Stimulated activated CD8-positive, alpha-beta memory T cell treated with anti-CD3 and anti-CD28 coated beads, Interleukin-7, amount 100 ng/mL, for 48 hours (primary cell): ENCODE measurements at regions not wholly inside any gene's neighbourhood (a gene's known extent, or its start where the extent isn't known, plus 50 kb on each side); places are given as distances from the start of the nearest gene placed in this dataset.
"Not testable (repeated sequence)": the region's sequence is repeated elsewhere in the genome, so short reads cannot be mapped to it uniquely, and the experiment has no call there.

ENCODE experiments used
- DNase-seq, 2 donors: peaks; one replicate each; pipeline ENCODE4 v3.0.0-alpha.2; 2020; ENCODE audit warnings: low read depth in 1 of 2; ENCODE audit errors: extremely low read depth in 1 of 2

DNA sequence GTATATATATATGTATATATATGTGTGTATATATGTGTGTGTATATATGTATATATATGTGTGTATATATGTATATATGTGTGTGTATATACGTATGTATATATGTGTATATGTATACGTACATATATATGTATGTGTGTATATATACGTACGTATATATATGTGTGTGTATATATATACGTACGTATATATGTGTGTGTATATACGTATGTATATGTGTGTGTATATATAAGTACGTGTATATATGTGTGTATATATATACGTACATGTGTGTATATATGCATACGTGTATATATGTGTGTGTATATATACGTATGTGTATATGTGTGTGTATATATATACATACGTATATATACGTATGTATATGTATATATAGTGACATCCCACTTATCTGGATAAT is 154.4 kb downstream of the CDRT15L2 start:
- no peak for DNase-seq

DNA sequence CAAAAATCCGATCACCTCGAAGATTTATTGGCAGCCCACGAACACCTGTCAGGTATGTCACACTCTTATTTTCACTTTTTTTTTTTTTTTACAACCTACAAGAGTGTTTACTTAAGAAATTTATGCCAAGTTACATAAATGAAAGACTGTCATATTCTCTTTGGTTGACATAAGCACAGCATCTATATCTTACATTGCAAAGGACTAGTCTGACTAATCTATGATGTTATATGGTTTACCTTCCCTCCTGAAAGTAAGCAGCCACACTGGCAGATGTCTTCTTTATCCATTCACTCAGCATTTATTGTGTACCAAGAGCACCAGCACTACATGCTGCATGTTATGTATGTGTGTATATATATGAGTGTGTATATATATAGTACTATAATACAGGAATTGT is 156.3 kb downstream of the CDRT15L2 start:
- DNase-seq: no peak

DNA sequence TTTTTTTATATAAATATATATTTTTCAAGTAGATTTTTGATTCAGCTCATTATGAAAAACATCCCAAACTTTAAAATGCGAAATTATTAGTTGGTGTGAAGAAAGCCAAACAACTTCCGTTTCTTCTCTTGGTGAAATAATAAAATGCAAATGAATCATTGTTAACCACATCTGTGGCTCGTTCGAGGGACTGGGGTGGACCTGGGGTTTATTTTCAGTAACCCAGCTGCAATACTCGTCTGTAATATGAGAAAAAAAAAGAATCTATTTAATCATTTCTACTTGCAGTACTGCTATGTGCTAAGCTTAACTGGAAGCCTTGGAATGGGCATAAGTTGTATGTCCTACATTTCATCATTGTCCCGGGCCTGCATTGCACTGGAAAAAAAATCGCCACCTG is 158.1 kb downstream of the CDRT15L2 start:
- DNase-seq: not testable (repeated sequence)

DNA sequence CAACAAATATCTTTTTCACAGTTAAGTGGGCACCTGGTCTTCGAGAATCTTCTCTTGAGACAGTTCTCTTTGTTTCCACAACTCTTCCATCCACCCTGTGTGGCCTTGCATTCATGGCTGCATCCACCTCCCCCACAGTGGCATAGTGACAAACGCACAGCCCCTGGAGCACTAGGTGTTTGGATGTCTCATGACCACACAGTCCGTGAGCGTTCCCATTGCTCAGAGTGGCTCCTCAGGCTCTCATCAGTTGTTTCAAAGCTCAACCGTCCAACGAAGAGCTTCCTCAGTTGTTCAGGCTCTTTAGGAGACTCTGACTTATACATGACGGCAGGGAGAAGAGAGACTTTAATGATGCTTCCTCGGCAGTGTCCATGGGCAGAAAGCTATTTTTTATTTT is 191.6 kb downstream of the CDRT15L2 start:
- DNase-seq: no peak

DNA sequence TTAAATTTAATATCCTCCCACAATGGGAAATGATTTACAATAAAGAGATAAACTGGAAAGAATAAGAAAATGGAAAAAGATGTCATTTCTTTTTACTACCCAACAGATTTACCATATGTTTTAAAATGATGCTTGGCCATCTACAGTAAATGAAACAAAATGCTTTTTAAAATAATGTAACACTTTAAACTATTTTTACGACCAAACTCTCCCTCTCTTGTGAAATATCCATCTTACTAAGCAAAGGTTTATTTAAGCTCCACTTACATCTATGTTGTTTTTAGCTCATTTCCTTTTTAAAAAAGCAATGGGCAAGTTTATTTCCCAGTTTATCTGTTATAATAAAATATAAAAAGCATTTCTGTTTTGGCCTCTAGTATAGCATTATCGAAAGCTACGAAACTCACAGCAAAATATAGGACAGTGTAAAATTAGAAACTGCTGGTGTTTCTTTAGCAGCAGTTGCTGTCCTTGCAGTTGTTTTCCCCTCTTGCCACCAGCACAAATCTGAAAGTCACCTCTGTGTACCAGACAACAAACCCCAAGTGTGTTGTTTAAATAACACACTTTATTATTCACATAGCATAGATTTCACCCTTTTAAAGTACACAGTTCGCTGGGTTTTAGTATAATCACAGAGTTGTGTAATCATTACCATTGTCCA is 195.1 kb downstream of the CDRT15L2 start:
- no peak for DNase-seq

DNA sequence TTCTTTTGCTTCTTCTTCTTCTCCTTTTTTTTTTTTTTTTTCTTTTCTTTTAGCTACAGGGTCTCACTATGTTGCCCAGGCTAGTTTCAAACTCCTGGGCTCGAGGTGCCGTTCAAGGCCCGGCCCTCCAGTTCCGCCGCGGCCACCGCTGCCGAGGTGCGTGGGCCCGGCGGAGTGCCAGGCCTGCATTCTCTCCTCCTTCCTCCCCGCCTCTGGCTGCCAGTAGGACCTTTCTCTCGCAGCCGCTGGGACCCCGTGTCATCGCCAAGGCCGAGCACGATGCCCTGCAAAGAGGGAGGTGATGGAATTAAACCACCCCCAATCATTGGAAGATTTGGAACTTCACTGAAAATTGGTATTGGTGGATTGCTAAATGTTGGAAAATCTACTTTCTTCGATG is 195.8 kb downstream of the CDRT15L2 start:
- DNase-seq: no peak

DNA sequence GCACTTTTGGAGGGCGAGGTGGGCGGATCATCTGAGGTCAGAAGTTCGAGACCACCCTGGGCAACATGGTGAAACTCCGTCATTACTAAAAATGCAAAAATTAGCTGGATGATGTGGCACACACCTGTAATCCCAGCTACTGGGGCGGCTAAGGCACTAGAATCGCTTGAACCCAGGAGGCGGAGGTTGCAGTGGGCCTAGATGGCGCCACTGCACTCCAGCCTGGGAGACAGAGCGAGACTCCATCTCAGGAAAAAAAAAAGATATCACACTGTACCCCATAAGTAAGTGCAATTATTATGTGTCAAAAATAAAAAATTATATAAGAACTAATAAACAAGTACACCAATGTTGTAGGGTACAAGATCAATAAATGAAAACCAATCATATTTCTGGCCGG is 200.0 kb downstream of the CDRT15L2 start:
- DNase-seq: no peak

DNA sequence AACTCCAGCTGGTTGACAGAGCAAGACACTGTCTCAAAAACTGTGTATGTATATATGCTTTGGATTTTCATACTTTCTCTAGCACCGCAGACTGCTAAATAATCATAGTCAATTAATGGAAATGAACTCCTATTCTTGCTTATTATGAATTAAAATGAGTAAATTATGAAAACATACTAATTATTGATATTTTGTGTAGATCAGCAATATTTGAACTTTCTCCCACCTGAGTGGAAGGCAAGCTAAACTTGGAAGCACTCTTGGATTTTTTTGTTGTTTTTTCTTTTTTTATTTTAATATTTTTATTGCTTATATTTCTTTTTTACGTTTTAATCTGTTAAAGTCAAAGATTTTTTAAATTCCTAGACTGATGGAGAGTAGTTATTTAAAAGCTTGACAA is 201.7 kb downstream of the CDRT15L2 start:
- DNase-seq: no peak

DNA sequence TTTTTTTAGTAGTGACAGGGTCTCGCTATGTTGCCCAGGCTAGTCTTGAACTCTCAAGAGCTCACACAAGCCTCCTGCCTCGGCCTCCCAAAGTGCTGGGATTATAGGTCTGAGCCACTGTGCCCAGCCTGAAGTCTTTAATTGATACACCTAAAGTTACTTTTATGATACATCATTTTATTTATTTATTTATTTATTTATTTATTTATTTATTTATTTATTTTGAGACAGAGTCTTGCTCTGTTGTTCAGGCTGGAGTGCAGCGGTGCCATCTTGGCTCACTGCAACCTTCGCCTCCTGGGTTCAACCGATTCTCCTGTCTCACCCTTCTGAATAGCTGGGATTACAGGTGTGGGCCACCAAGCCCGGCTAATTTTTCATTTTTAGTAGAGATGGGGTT is 202.3 kb downstream of the CDRT15L2 start:
- not testable (repeated sequence) for DNase-seq

DNA sequence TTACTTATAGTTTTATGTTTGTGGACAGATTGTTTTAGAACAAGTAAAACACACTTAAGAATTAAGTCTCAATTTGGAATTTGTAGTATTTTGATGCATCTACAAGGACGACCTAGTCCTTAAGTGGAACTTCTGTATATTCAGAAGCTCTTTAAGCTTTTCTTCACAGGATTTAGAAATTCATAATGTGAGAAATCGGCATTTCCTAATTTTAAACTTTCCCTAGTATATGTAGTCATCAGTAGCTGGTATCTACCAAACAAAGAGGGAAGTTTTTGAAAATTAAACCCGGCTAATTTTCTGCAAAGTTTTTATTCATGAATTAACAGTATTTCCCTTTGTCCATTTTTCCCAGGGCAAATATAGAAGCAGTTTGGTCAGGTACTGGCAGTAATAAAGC is 203.6 kb downstream of the CDRT15L2 start:
- no peak for DNase-seq

DNA sequence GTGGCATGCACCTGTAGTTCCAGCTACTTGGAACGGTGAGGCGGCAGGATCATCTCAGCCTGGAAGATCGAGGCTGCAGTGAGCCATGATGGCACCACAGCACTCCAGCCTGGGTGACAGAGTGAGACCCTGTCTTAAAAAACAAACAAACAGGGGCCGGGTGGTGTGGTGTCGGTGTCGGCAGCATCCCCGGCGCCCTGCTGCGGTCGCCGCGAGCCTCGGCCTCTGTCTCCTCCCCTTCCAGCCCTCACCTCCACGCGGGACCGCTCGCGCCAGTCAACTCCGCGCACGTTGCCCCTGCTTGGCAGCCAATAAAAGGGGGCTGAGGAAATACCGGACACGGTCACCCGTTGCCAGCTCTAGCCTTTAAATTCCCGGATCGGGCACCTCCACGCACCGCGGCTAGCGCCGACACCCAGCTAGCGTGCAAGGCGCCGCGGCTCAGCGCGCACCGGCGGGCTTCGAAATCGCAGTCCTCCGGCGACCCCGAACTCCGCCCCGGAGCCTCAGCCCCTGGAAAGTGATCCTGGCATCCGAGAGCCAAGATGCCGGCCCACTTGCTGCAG is 204.7 kb downstream of the CDRT15L2 start:
- no peak for DNase-seq

DNA sequence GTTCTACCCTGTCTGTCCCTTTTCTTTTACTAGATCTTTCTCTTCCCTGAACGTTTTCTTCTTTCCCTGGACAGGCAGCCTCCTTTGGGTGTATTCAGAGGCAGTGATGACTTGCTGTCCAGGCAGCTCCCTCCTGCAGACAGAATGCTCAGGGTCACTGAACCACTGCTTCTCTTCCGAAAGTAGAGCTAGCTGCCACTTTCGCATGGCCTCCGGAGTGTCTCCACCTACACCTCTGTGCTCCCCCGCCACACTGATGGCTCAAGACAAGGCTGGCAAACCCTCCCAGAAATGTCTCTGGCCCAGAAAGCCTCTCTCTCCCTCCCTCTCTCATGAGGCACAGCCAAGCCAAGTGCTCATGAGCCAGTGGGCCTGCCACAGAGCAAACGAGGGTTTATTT is 207.8 kb downstream of the CDRT15L2 start:
- DNase-seq: no peak

DNA sequence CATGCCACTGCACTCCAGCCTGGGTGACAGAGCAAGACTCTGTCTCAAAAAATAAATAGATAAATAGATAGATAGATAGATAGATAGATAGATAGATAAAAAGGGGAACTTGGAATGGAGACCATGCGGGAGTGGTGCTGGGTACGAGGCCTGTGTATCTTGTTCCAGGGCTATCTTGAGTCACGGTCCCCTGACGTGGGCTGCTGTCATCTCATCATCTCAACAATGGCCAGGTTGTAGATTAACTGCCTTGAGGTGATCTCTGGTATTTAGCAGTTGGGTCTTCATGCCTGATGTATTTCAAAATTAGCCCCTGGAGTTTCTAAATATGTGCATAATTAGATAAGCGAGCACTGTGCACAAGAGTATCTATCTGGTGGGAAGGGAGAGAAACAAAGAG is 212.1 kb downstream of the CDRT15L2 start:
- DNase-seq: no peak

DNA sequence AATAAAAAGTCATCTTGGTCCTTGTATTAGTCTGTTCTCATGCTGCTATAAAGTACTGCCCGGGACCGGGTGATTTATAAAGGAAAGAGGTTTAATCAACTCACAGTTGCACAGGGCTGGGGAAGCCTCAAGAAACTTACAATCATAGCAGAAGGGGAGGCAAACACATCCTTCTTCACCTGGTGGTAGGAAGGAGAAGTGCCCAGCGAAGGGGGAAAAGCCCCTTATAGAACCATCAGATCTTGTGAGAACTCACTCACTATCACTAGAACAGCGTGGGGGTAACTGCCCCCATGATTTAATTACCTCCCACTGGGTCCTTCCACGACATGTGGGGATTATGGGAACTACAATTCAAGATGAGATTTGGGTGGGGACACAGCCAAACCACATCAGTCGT is 215.0 kb downstream of the CDRT15L2 start:
- DNase-seq: not testable (repeated sequence)

DNA sequence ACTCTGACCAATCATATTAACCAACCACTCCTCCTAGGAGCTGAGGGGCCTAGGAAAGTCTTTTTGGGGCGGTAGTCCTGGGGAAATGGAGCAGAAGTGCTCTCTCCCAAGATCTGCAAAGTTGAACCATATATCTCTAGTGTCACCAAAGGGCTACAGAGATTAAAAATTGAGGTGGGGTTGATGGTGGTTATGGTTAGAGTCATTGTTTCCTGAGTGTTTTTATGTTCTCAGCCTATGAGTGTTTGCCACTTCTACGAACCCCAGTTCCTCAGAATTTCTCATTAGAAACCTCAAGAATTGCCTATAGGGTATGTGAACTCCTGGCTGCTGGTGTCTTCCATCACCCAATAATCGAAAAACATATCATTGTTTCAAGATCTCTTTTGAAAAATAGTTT is 217.8 kb downstream of the CDRT15L2 start:
- no peak for DNase-seq

DNA sequence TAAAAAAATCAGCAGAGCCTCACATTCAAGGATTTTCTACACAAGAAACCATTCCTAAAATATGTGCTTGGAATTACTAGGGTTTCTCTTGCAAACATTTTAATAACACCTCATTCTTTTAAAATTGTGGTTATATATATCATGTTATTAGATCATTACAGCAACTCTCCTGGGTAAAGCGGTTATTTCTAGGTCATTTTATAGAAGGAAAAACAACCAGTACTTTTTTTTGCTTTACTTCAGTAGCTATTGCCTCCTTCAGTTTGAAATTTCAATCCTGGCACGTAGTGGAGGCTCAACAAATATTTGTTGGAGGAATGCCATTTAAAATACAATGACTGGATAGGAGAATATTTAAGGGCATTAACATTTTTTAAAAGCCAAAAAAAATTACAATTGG is 220.6 kb downstream of the CDRT15L2 start:
- no peak for DNase-seq

DNA sequence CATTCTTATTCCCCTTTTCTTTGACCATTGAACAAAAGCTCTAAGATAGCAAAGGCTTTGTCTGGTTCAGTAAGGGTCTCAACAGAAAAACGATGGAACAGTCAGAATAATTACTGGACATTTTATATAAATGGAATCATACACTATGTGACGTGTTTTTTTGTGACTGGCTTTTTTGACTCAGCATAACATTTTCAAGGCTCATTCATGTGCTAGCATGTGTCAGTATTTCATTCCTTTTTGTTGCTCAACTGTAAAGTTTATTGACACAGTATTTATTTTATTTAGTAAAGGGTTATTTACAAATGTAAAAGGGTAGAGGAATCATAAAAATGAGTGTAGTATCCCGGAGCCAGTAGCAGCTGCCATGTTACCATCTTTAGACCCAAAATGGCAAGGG is 226.2 kb downstream of the CDRT15L2 start:
- no peak for DNase-seq

DNA sequence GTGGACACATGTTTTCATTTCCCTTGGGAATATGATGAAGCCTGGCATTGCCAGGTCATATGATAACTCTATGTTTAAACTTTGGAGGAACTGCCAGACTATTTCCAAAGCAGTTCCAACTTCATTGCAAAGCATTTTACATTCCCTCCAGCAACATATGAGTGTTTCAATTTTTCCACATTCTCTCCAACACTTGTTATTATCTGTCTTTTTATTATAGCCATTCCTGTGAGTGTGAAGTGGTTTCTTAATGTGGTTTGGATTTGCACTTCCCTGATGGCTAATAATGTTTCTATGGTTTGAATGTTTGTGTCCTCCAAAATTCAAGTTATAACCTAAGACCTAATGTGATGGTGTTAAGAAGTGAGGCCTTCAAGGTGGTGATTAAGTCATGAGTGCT is 228.0 kb downstream of the CDRT15L2 start:
- DNase-seq: not testable (repeated sequence)

DNA sequence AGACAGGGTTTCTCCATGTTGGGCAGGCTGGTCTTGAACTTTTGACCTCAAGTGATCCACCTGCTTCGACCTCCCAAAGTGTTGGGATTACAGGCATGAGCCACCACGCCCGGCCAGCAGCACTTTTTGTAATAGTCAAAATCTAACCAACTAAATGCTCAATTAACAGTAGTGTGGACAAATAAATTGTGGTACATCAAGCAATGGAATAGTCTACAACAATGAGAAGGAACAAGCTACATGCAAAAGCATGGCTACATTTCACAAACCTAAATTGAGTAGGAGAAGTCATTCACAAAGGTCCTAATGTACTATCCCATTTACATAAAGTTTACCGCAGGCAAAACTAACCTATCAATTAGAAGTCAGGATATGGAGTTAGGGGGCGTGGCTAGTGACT is 227.4 kb downstream of the USP22 start:
- DNase-seq: not testable (repeated sequence)

DNA sequence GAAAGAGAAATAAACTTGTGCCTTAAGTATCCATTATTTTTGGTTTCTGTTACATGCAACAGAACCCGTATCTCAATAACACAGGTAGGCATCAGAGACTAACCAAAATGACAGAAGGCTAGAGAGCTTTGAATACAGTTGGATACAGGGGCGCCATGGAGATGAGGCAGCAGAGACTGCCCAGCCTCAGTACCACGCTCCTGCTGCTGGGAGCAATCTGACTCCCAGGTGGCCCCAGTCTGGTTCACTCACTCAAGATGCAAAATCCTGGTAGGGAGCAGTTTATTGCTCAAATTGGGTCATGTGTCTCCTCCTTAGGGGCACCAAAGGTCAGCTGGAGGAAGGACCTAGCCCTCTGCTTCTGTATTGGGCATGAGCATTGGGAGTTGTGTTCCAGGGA is 218.9 kb downstream of the USP22 start:
- no peak for DNase-seq

DNA sequence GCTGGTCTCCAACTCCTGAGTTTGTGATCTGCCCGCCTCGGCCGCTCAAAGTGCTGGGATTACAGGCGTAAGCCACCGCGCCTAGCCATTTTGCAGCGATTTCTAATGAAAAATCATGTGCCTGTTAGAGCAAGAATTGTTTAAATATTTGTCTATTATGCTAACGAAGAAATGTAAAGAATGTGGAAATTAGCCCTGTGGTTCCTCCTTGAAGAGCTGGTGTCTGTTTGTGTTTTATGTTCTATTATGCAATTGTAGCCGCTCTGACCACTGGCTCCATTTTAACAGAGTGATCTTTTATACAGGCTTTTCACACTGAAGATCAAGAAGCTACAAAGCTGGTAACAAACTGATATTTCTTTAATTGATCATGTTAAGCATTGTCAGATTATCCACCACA is 217.3 kb downstream of the USP22 start:
- no peak for DNase-seq

DNA sequence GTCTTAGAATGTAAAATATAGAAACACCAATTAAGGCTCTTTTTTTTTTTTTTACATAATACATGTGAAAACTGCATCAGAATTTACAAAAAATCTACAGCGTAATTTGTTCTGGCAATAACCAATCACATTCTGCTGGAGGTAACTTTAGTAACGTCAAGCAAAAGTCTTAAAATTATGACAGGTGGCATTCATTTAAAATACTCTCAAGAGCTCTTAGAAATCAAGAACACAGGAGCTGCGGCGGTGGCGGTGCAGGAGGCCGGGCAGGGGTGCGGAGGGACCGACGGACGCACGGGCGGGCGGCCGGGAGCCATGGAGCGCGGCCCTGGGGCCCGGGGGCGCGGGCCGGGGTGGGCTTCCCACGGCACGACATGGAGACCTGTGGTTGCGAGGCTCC is 202.4 kb downstream of the USP22 start:
- not testable (repeated sequence) for DNase-seq
